Mesendoderm (in vitro differentiated cells): ENCODE measurements at regions not wholly inside any gene's neighbourhood (a gene's known extent, or its start where the extent isn't known, plus 50 kb on each side); places are given as distances from the start of the nearest gene placed in this dataset.

ENCODE experiments used
- DNase-seq: peaks from one replicate; pipeline ENCODE4 v3.0.0; 2013
- H2AK5ac ChIP-seq: 2 replicates; pipeline ENCODE4 v1.6.1; 2013; ENCODE audit warnings: low read length, inconsistent platforms
- H2BK120ac ChIP-seq: 2 replicates; pipeline ENCODE4 v1.6.1; 2013; ENCODE audit warnings: low read depth, mild to moderate bottlenecking, low read length, moderate library complexity, mixed read lengths
- H2BK15ac ChIP-seq: replicated peaks from 2 replicates; pipeline ENCODE4 v1.6.1; 2013; ENCODE audit warnings: low read depth, mild to moderate bottlenecking, moderate library complexity
- H2BK5ac ChIP-seq: 2 replicates; pipeline ENCODE4 v1.6.1; 2013; ENCODE audit warnings: low read length, inconsistent platforms
- H3K18ac ChIP-seq: 2 replicates; pipeline ENCODE4 v1.6.1; 2013; ENCODE audit warnings: mild to moderate bottlenecking, low read length, mixed read lengths
- H3K23ac ChIP-seq: one replicate; pipeline ENCODE4 v1.6.1; 2013; ENCODE audit warnings: low read length
- H3K27ac ChIP-seq: 2 replicates; pipeline ENCODE4 v1.5.1; 2013; ENCODE audit warnings: low read depth, mild to moderate bottlenecking, inconsistent platforms, low read length, moderate library complexity
- H3K27me3 ChIP-seq: 2 replicates; pipeline ENCODE4 v1.6.1; 2013; ENCODE audit warnings: low read length, control low read depth, mild to moderate bottlenecking, inconsistent platforms; ENCODE audit not compliant: insufficient read depth, poor library complexity
- H3K36me3 ChIP-seq: 2 replicates; pipeline ENCODE4 v1.6.1; 2013; ENCODE audit warnings: low read length, inconsistent platforms; ENCODE audit not compliant: control insufficient read depth, insufficient read depth
- H3K4ac ChIP-seq: one replicate; pipeline ENCODE4 v1.6.1; 2013; ENCODE audit warnings: low read depth, mild to moderate bottlenecking, low read length, moderate library complexity
- H3K4me1 ChIP-seq: 2 replicates; pipeline ENCODE4 v1.6.1; 2013; ENCODE audit warnings: low read depth, low read length, inconsistent platforms; ENCODE audit not compliant: control insufficient read depth
- H3K4me2 ChIP-seq: 2 replicates; pipeline ENCODE4 v1.6.1; 2013; ENCODE audit warnings: low read length
- H3K4me3 ChIP-seq: 2 replicates; pipeline ENCODE4 v1.5.1; 2013; ENCODE audit warnings: mild to moderate bottlenecking, low read length
- H3K56ac ChIP-seq: one replicate; pipeline ENCODE4 v1.6.1; 2013; ENCODE audit warnings: low read length
- H3K79me1 ChIP-seq: 2 replicates; pipeline ENCODE4 v1.6.1; 2013; ENCODE audit warnings: low read length, inconsistent platforms
- H3K79me2 ChIP-seq: 2 replicates; pipeline ENCODE4 v1.6.1; 2013; ENCODE audit warnings: mild to moderate bottlenecking, low read length; ENCODE audit not compliant: control insufficient read depth, insufficient read depth
- H3K9ac ChIP-seq: 2 replicates; pipeline ENCODE4 v1.6.1; 2013; ENCODE audit warnings: low read length, inconsistent platforms
- H4K5ac ChIP-seq: one replicate; pipeline ENCODE4 v1.6.1; 2013; ENCODE audit warnings: low read length
- H4K8ac ChIP-seq: one replicate; pipeline ENCODE4 v1.6.1; 2013; ENCODE audit warnings: low read depth, mild to moderate bottlenecking, control low read depth, low read length, moderate library complexity
- WGBS: extraction: QIAGEN DNeasy Blood & Tissue Kit; methylation state at CpG from one replicate; pipeline ENCODE4 v1.1.7; 2013; ENCODE audit warnings: low lambda C conversion rate, missing lambda C conversion rate; ENCODE audit not compliant: insufficient coverage; ENCODE audit errors: extremely low coverage; 5-methylcytosine and 5-hydroxymethylcytosine counted together

- Histone ChIP-seq H3K79me2 (no peaks in the 10 kb centered on the region), H3K23ac (no peak overlapping the region), H3K79me1 (no peaks in the 10 kb centered on the region), H3K27me3 (no peaks in the 10 kb centered on the region), H2BK120ac (no peak overlapping the region), H2BK15ac (no peak overlapping the region), H2AK5ac (no peak overlapping the region), H3K4me1 (no peaks in the 10 kb centered on the region), H3K4me2 (no peak overlapping the region), H3K18ac (no peak overlapping the region), H4K5ac (no peak overlapping the region), H3K56ac (no peak overlapping the region), H3K36me3 (no peaks in the 10 kb centered on the region), H3K4ac (no peak overlapping the region), H2BK5ac (no peak overlapping the region), H4K8ac (no peak overlapping the region), H3K4me3 (no peak overlapping the region), H3K9ac (no peak overlapping the region), H3K27ac (no peak overlapping the region)
- WGBS, result no CpG with 5 or more reads among the region's 8 CpGs
- no peak for DNase-seq
These were observed 131.9 kb downstream of the NPR3 start for GRCh38 chr5:32842813-32843530.

- no peaks in the 10 kb centered on the region for H3K4me1 ChIP-seq
These were observed 132.4 kb downstream of the NPR3 start for GRCh38 chr5:32843531-32843895.

GRCh38 chr5:32845171-32845570 is 134.1 kb downstream of the NPR3 start:
- Histone ChIP-seq H2BK15ac (no peak overlapping the region), H3K27me3 (no peaks in the 10 kb centered on the region), H3K23ac (no peak overlapping the region), H3K79me2 (no peaks in the 10 kb centered on the region), H3K79me1 (no peaks in the 10 kb centered on the region), H3K56ac (no peak overlapping the region), H2BK5ac (no peak overlapping the region), H3K4me2 (no peak overlapping the region), H3K36me3 (no peaks in the 10 kb centered on the region), H2BK120ac (no peak overlapping the region), H3K9ac (no peak overlapping the region), H3K18ac (no peak overlapping the region), H3K27ac (no peak overlapping the region), H3K4me3 (no peak overlapping the region), H2AK5ac (no peak overlapping the region), H4K5ac (no peak overlapping the region), H3K4ac (no peak overlapping the region), H4K8ac (no peak overlapping the region), H3K4me1 (no peaks in the 10 kb centered on the region)
- DNase-seq, result no peak
- no CpG with 5 or more reads among the region's 3 CpGs for WGBS

More at GRCh38 chr5:32843531-32843895, 132.4 kb downstream of the NPR3 start:
- Histone ChIP-seq H3K23ac (no peak overlapping the region), H3K9ac (no peak overlapping the region), H3K4me2 (no peak overlapping the region), H3K79me2 (no peaks in the 10 kb centered on the region), H2BK120ac (no peak overlapping the region), H2BK15ac (no peak overlapping the region), H3K36me3 (no peaks in the 10 kb centered on the region), H3K27me3 (no peaks in the 10 kb centered on the region), H2BK5ac (no peak overlapping the region), H3K27ac (no peak overlapping the region), H3K56ac (no peak overlapping the region), H4K5ac (no peak overlapping the region), H3K18ac (no peak overlapping the region), H2AK5ac (no peak overlapping the region), H3K4me3 (no peak overlapping the region), H3K79me1 (no peaks in the 10 kb centered on the region), H3K4ac (no peak overlapping the region), H4K8ac (no peak overlapping the region)
- no CpG with 5 or more reads among the region's 3 CpGs for WGBS
- no peak for DNase-seq

GRCh38 chr5:32848120-32848519 is 137.0 kb downstream of the NPR3 start:
- no peaks in the 10 kb centered on the region for H3K79me1 ChIP-seq
- H3K79me2 ChIP-seq, result no peaks in the 10 kb centered on the region
- H3K9ac ChIP-seq, result no peak overlapping the region
- H4K8ac ChIP-seq, result no peak overlapping the region
- no peak overlapping the region for H2BK5ac ChIP-seq
- H2BK15ac ChIP-seq, result no peak overlapping the region
- H3K4me3 ChIP-seq, result no peak overlapping the region
- H3K23ac ChIP-seq, result no peak overlapping the region
- H3K56ac ChIP-seq, result no peak overlapping the region
- H4K5ac ChIP-seq, result no peak overlapping the region
- H2AK5ac ChIP-seq, result no peak overlapping the region
- no peaks in the 10 kb centered on the region for H3K36me3 ChIP-seq
- no peak overlapping the region for H3K18ac ChIP-seq
- no peak overlapping the region for H3K4ac ChIP-seq
- no peaks in the 10 kb centered on the region for H3K27me3 ChIP-seq
- H2BK120ac ChIP-seq, result no peak overlapping the region
- no peaks in the 10 kb centered on the region for H3K4me1 ChIP-seq
- no peak overlapping the region for H3K27ac ChIP-seq
- no peak overlapping the region for H3K4me2 ChIP-seq
- DNase-seq, result no peak

GRCh38 chr5:32848681-32849080 is 137.6 kb downstream of the NPR3 start:
- H2AK5ac ChIP-seq, result no peak overlapping the region

More at GRCh38 chr5:32848681-32849080, 137.6 kb downstream of the NPR3 start:
- H3K79me1 ChIP-seq, result no peaks in the 10 kb centered on the region
- H4K5ac ChIP-seq, result no peak overlapping the region
- H3K4me2 ChIP-seq, result no peak overlapping the region
- H2BK120ac ChIP-seq, result no peak overlapping the region
- DNase-seq, result no peak
- no peak overlapping the region for H3K56ac ChIP-seq
- H3K79me2 ChIP-seq, result no peaks in the 10 kb centered on the region
- H3K27ac ChIP-seq, result no peak overlapping the region
- H3K36me3 ChIP-seq, result no peaks in the 10 kb centered on the region
- H3K4me3 ChIP-seq, result no peak overlapping the region
- no peak overlapping the region for H2BK5ac ChIP-seq
- WGBS, result no CpG with 5 or more reads among the region's 3 CpGs
- no peak overlapping the region for H3K4ac ChIP-seq
- H3K18ac ChIP-seq, result no peak overlapping the region
- no peak overlapping the region for H4K8ac ChIP-seq
- H2BK15ac ChIP-seq, result no peak overlapping the region
- H3K9ac ChIP-seq, result no peak overlapping the region
- H3K23ac ChIP-seq, result no peak overlapping the region
- H3K4me1 ChIP-seq, result no peaks in the 10 kb centered on the region
- H3K27me3 ChIP-seq, result no peaks in the 10 kb centered on the region
